Liver (tissue), 8 donors: ENCODE measurements at regions not wholly inside any gene's neighbourhood (a gene's known extent, or its start where the extent isn't known, plus 50 kb on each side); places are given as distances from the start of the nearest gene placed in this dataset.

Experiments used
- DNase-seq: peaks from one replicate; pipeline ENCODE4 v3.0.0-alpha.2; 2017; ENCODE audit warnings: low spot score
- H3K27ac ChIP-seq, 2 donors: one replicate each; pipeline ENCODE4 v1.7.0; 2013; ENCODE audit warnings: inconsistent platforms in 2 of 2, low read length in 2 of 2, control low read depth in 1 of 2, low read depth in 1 of 2, mild to moderate bottlenecking in 1 of 2
- H3K27me3 ChIP-seq, 4 donors: one replicate each; pipeline versions ENCODE4 v1.6.1 to v1.7.0; 2013; ENCODE audit warnings: low read length in 3 of 4, inconsistent platforms in 1 of 4, mild to moderate bottlenecking in 1 of 4, moderate library complexity in 1 of 4; ENCODE audit not compliant: control insufficient read depth in 4 of 4, insufficient read depth in 4 of 4
- H3K36me3 ChIP-seq, 4 donors: one replicate each; pipeline versions ENCODE4 v1.6.1 to v1.7.0; 2013; ENCODE audit warnings: low read length in 3 of 4, mild to moderate bottlenecking in 3 of 4, low read depth in 1 of 4, moderate library complexity in 1 of 4; ENCODE audit not compliant: control insufficient read depth in 4 of 4, insufficient read depth in 3 of 4
- H3K4me1 ChIP-seq, 4 donors: one replicate each; pipeline versions ENCODE4 v1.6.1 to v1.7.0; 2013; ENCODE audit warnings: low read length in 3 of 4, mild to moderate bottlenecking in 3 of 4, moderate library complexity in 1 of 4; ENCODE audit not compliant: control insufficient read depth in 4 of 4, insufficient read depth in 4 of 4
- H3K4me3 ChIP-seq, 3 donors: one replicate each; pipeline versions ENCODE4 v1.6.1 to v1.7.0; 2013; ENCODE audit warnings: low read length in 3 of 3, control low read depth in 1 of 3, low read depth in 1 of 3, mild to moderate bottlenecking in 1 of 3
- H3K9ac ChIP-seq, 2 donors: one replicate each; pipeline ENCODE4 v1.7.0; 2013; ENCODE audit warnings: low read length in 2 of 2, mild to moderate bottlenecking in 2 of 2, moderate library complexity in 2 of 2, control low read depth in 1 of 2, low read depth in 1 of 2
- H3K9me3 ChIP-seq, 4 donors: one replicate each; pipeline versions ENCODE4 v1.6.1 to v1.7.0; 2013; ENCODE audit warnings: low read length in 3 of 4; ENCODE audit not compliant: control insufficient read depth in 4 of 4
- CTCF ChIP-seq: fragments of 150-350 bp; IDR thresholded peaks from 2 replicates; pipeline ENCODE4 v1.5.1; 2017; ENCODE audit warnings: improper control_type of control experiment, low read depth, low read length; ENCODE audit not compliant: missing input control
- FOXA1 ChIP-seq: IDR thresholded peaks from 2 replicates; pipeline ENCODE4 v1.6.1; 2016; ENCODE audit warnings: antibody characterized with exemption
- FOXA2 ChIP-seq: IDR thresholded peaks from 2 replicates; pipeline ENCODE4 v1.6.1; 2016; ENCODE audit warnings: antibody characterized with exemption
- HNF4A ChIP-seq, 2 donors: conservative IDR thresholded peaks; 2 replicates each; pipeline ENCODE4 v1.6.1; 2016; ENCODE audit warnings: antibody characterized with exemption in 2 of 2, mild to moderate bottlenecking in 2 of 2
- HNF4G ChIP-seq: IDR thresholded peaks from 2 replicates; pipeline ENCODE4 v1.6.1; 2016; ENCODE audit warnings: antibody characterized with exemption
- JUND ChIP-seq, 2 donors: IDR thresholded peaks; 2 replicates each; pipeline ENCODE4 v1.6.1; 2016; ENCODE audit warnings: antibody characterized with exemption in 2 of 2
- TAF1 ChIP-seq: conservative IDR thresholded peaks from 2 replicates; pipeline ENCODE4 v1.6.1; 2016; ENCODE audit warnings: antibody characterized with exemption, mild to moderate bottlenecking
- YY1 ChIP-seq: IDR thresholded peaks from 2 replicates; pipeline ENCODE4 v1.6.1; 2016; ENCODE audit warnings: antibody characterized with exemption, mild to moderate bottlenecking
- ZBTB33 ChIP-seq: IDR thresholded peaks from 2 replicates; pipeline ENCODE4 v1.6.1; 2016; ENCODE audit warnings: antibody characterized with exemption
- WGBS: extraction: QIAGEN DNeasy Blood & Tissue Kit; methylation state at CpG from one replicate; pipeline ENCODE4 v1.1.7; 2013; 5-methylcytosine and 5-hydroxymethylcytosine counted together
- TF ChIP-seq, protein P1 (sequence below): IDR thresholded peaks from 2 replicates; pipeline ENCODE4 v1.6.1; 2016; ENCODE audit warnings: antibody characterized with exemption
- TF ChIP-seq, protein P2 (sequence below): IDR thresholded peaks from 2 replicates; pipeline ENCODE4 v1.6.1; 2016; ENCODE audit warnings: antibody characterized with exemption
- TF ChIP-seq, protein P3 (sequence below): IDR thresholded peaks from 2 replicates; pipeline ENCODE4 v1.6.1; 2016; ENCODE audit warnings: antibody characterized with exemption, mild to moderate bottlenecking
- donor health status: healthy.
- donor health status: healthy.
- donor health status: healthy.
- donor health status: healthy.
- donor health status: healthy.

DNA sequence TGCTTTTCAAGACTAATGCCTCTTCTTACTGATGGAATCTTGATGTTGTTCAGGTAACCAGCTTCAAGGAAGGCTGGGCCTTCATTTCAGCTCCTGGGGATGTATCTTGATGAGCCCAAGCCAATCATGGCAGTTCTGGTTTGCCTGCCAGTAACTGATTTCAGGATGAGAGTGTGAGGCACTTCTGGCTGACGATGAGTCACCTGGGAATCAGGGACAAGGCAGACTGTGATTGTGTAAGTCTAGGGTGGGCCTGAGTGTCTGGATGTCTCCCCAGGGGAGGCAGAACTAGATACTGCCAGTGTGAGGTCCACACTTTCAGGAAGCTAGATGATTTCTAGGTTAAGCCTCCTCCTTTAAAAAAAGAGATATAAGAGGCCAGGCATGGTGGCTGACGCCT is 77.3 kb upstream of the KL start:
- H3K27ac ChIP-seq, result no peak overlapping the region
- H3K36me3 ChIP-seq, result no peaks in the 10 kb centered on the region
- DNase-seq, result no peak
- H3K9me3 ChIP-seq, result no peaks in the 10 kb centered on the region
- H3K9ac ChIP-seq, result no peak overlapping the region
- peaks cover 0 to 2% (median 0%) of the 10 kb centered on the region in 4 donors for H3K27me3 ChIP-seq
- WGBS, result 82% methylated on average over 2 of the region's 2 CpGs
- no peak overlapping the region for H3K4me3 ChIP-seq
- no peaks in the 10 kb centered on the region for H3K4me1 ChIP-seq
- no peak for TF ChIP-seq ZBTB33
- TF ChIP-seq, protein P1, sequence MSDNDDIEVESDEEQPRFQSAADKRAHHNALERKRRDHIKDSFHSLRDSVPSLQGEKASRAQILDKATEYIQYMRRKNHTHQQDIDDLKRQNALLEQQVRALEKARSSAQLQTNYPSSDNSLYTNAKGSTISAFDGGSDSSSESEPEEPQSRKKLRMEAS, result no peak
- no peak for TF ChIP-seq HNF4A (conservative IDR thresholded peaks at IDR 0.05)
- no peak for TF ChIP-seq FOXA2
- TF ChIP-seq HNF4G, result no peak
- no peak for TF ChIP-seq TAF1
- TF ChIP-seq CTCF, result no peak

DNA sequence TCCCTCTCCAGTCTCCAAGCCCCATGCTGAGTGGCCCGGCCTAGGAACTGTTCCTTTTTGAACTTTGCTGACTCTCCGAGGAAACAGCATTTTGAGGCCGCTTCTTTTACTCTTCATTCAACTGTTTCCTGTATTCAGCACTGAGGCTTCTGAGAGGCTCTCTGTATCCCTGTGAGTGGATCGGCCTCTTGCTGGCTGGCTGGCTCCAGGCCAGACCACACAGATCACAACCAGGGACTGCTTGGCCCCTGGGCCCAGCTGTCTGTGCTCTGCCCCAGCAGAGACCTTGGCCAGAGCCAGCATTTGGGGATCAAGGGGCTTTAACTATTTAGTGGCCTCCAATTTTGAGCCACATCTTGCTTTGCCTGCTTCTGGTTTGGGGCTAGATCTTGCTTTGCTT is 75.6 kb upstream of the KL start:
- H3K9ac ChIP-seq, result no peak overlapping the region
- DNase-seq, result no peak
- H3K27ac ChIP-seq, result no peak overlapping the region
- no peaks in the 10 kb centered on the region for H3K36me3 ChIP-seq
- H3K27me3 ChIP-seq, result peaks cover 0 to 2% (median 0%) of the 10 kb centered on the region in 4 donors
- 57% methylated on average over 4 of the region's 4 CpGs for WGBS
- TF ChIP-seq ZBTB33 (no peak), FOXA2 (no peak), FOXA1 (no peak), JUND (IDR thresholded peaks at IDR 0.05) (no peak), HNF4A (conservative IDR thresholded peaks at IDR 0.05) (no peak), YY1 (no peak)
- TF ChIP-seq, protein P2, sequence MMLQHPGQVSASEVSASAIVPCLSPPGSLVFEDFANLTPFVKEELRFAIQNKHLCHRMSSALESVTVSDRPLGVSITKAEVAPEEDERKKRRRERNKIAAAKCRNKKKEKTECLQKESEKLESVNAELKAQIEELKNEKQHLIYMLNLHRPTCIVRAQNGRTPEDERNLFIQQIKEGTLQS, result no peak
- TF ChIP-seq, protein P3, sequence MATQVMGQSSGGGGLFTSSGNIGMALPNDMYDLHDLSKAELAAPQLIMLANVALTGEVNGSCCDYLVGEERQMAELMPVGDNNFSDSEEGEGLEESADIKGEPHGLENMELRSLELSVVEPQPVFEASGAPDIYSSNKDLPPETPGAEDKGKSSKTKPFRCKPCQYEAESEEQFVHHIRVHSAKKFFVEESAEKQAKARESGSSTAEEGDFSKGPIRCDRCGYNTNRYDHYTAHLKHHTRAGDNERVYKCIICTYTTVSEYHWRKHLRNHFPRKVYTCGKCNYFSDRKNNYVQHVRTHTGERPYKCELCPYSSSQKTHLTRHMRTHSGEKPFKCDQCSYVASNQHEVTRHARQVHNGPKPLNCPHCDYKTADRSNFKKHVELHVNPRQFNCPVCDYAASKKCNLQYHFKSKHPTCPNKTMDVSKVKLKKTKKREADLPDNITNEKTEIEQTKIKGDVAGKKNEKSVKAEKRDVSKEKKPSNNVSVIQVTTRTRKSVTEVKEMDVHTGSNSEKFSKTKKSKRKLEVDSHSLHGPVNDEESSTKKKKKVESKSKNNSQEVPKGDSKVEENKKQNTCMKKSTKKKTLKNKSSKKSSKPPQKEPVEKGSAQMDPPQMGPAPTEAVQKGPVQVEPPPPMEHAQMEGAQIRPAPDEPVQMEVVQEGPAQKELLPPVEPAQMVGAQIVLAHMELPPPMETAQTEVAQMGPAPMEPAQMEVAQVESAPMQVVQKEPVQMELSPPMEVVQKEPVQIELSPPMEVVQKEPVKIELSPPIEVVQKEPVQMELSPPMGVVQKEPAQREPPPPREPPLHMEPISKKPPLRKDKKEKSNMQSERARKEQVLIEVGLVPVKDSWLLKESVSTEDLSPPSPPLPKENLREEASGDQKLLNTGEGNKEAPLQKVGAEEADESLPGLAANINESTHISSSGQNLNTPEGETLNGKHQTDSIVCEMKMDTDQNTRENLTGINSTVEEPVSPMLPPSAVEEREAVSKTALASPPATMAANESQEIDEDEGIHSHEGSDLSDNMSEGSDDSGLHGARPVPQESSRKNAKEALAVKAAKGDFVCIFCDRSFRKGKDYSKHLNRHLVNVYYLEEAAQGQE, result no peak
- no peaks in the 10 kb centered on the region for H3K9me3 ChIP-seq
- H3K4me3 ChIP-seq, result no peak overlapping the region
- no peaks in the 10 kb centered on the region for H3K4me1 ChIP-seq
